Neural cell (in vitro differentiated cells): ENCODE measurements at regions not wholly inside any gene's neighbourhood (a gene's known extent, or its start where the extent isn't known, plus 50 kb on each side); places are given as distances from the start of the nearest gene placed in this dataset.

Experiments used
- H2AFZ ChIP-seq: fragments of 200-600, 300-800 bp; sonication (generic), shearing (Covaris generic); 2 replicates; pipeline ENCODE4 v1.6.0; 2014; ENCODE audit warnings: low read depth, mild to moderate bottlenecking, antibody characterized with exemption, low read length, moderate library complexity
- H3F3A ChIP-seq: fragments of 200-600 bp; shearing (Covaris generic); 2 replicates; pipeline ENCODE4 v1.6.1; 2016; ENCODE audit warnings: mild to moderate bottlenecking, moderate library complexity, mixed read lengths, antibody characterized with exemption, low read length; ENCODE audit not compliant: insufficient read depth, poor library complexity, severe bottlenecking
- H3K27ac ChIP-seq: fragments of 200-600, 300-800 bp; sonication (generic), shearing (Covaris generic); 2 replicates; pipeline ENCODE4 v1.5.1; 2014; ENCODE audit warnings: mild to moderate bottlenecking, low read length, moderate library complexity
- H3K27me3 ChIP-seq: fragments of 300-800, 200-600 bp; sonication (generic), shearing (Covaris generic); 2 replicates; pipeline ENCODE4 v1.6.0; 2014; ENCODE audit warnings: mild to moderate bottlenecking, low read depth, low read length, moderate library complexity; ENCODE audit not compliant: insufficient read depth
- H3K36me3 ChIP-seq: fragments of 300-800, 200-600 bp; sonication (generic), shearing (Covaris generic); 2 replicates; pipeline ENCODE4 v1.5.1; 2014; ENCODE audit warnings: mild to moderate bottlenecking, antibody characterized with exemption, low read length, moderate library complexity; ENCODE audit not compliant: insufficient read depth
- H3K4me2 ChIP-seq: fragments of 300-800, 200-600 bp; sonication (generic), shearing (Covaris generic); 2 replicates; pipeline ENCODE4 v1.6.0; 2014; ENCODE audit warnings: mild to moderate bottlenecking, low read length
- H3K4me3 ChIP-seq: fragments of 300-800, 200-600 bp; sonication (generic), shearing (Covaris generic); 2 replicates; pipeline ENCODE4 v1.5.1; 2014; ENCODE audit warnings: mild to moderate bottlenecking, low read length, moderate library complexity
- H3K79me2 ChIP-seq: fragments of 200-600 bp; shearing (Covaris generic); replicated peaks from 2 replicates; pipeline ENCODE4 v1.6.0; 2014; ENCODE audit warnings: mild to moderate bottlenecking, low read length, moderate library complexity; ENCODE audit not compliant: insufficient read depth
- H3K9ac ChIP-seq: fragments of 300-800, 200-600 bp; sonication (generic), shearing (Covaris generic); 2 replicates; pipeline ENCODE4 v1.6.1; 2016; ENCODE audit warnings: mild to moderate bottlenecking, low read length, mixed read lengths
- H3K9me2 ChIP-seq: fragments of 200-600 bp; shearing (Covaris generic); 2 replicates; pipeline ENCODE4 v1.6.1; 2016; ENCODE audit warnings: mild to moderate bottlenecking, low read length, mixed read lengths; ENCODE audit not compliant: insufficient read depth
- H3K9me3 ChIP-seq: fragments of 200-600, 300-800 bp; sonication (generic), shearing (Covaris generic); 2 replicates; pipeline ENCODE4 v1.6.1; 2016; ENCODE audit warnings: mild to moderate bottlenecking, mixed run types, low read length, moderate library complexity, mixed read lengths
- H4K20me1 ChIP-seq: fragments of 200-600 bp; shearing (Covaris generic); 2 replicates; pipeline ENCODE4 v1.6.1; 2016; ENCODE audit warnings: mild to moderate bottlenecking, mixed run types; ENCODE audit not compliant: insufficient read depth
- CTCF ChIP-seq: fragments of 450-650 bp; IDR thresholded peaks from 2 replicates; pipeline ENCODE4 v1.5.1; 2014; ENCODE audit warnings: antibody characterized with exemption, mild to moderate bottlenecking, moderate library complexity; ENCODE audit not compliant: poor library complexity, severe bottlenecking
- EP300 ChIP-seq: fragments of 450-650 bp; conservative IDR thresholded peaks from 2 replicates; pipeline ENCODE4 v1.6.1; 2014; ENCODE audit warnings: antibody characterized with exemption, mild to moderate bottlenecking, moderate library complexity; ENCODE audit not compliant: poor library complexity, severe bottlenecking
- EZH2 ChIP-seq: fragments of 200-600, 300-800 bp; shearing (Covaris generic), sonication (generic); IDR thresholded peaks from 2 replicates; pipeline ENCODE4 v1.6.1; 2014; ENCODE audit warnings: antibody characterized with exemption, low read length, borderline replicate concordance, mild to moderate bottlenecking; ENCODE audit not compliant: insufficient read depth, poor library complexity, severe bottlenecking
- MXI1 ChIP-seq: fragments of 450-650 bp; conservative IDR thresholded peaks from 2 replicates; pipeline ENCODE4 v1.6.1; 2014; ENCODE audit warnings: antibody characterized with exemption, mild to moderate bottlenecking; ENCODE audit not compliant: poor library complexity, severe bottlenecking
- POLR2AphosphoS5 ChIP-seq: IDR thresholded peaks from 2 replicates; pipeline ENCODE4 v1.6.1; 2012
- RAD21 ChIP-seq: fragments of 450-650 bp; conservative IDR thresholded peaks from 2 replicates; pipeline ENCODE4 v1.6.1; 2014; ENCODE audit warnings: antibody characterized with exemption, mild to moderate bottlenecking, moderate library complexity
- TAF1 ChIP-seq: IDR thresholded peaks from 2 replicates; pipeline ENCODE4 v1.6.1; 2012; ENCODE audit warnings: low read depth

GRCh38 chr5:12480487-12480886, 576.2 kb upstream of the CTNND2 start:
- Histone ChIP-seq H2AFZ (no peak overlapping the region), H3K36me3 (no peaks in the 10 kb centered on the region), H4K20me1 (no peaks in the 10 kb centered on the region), H3K27me3 (no peaks in the 10 kb centered on the region), H3F3A (no peaks in the 10 kb centered on the region), H3K79me2 (no peaks in the 10 kb centered on the region), H3K9me3 (no peaks in the 10 kb centered on the region), H3K4me3 (no peak overlapping the region), H3K4me2 (no peak overlapping the region), H3K9ac (no peak overlapping the region), H3K27ac (no peak overlapping the region), H3K9me2 (no peaks in the 10 kb centered on the region)
- TF ChIP-seq EP300 (no peak), TAF1 (no peak)

GRCh38 chr5:12477554-12477953, 573.3 kb upstream of the CTNND2 start:
- Histone ChIP-seq H3K27me3 (no peaks in the 10 kb centered on the region), H3K9me2 (no peaks in the 10 kb centered on the region), H3K4me3 (no peak overlapping the region), H3K9ac (no peak overlapping the region), H3K27ac (no peak overlapping the region), H3K36me3 (no peaks in the 10 kb centered on the region), H3F3A (no peaks in the 10 kb centered on the region), H3K4me2 (no peak overlapping the region), H3K79me2 (no peaks in the 10 kb centered on the region), H4K20me1 (no peaks in the 10 kb centered on the region), H3K9me3 (no peaks in the 10 kb centered on the region), H2AFZ (no peak overlapping the region)
- no peak for TF ChIP-seq MXI1
- TF ChIP-seq POLR2AphosphoS5, result no peak
- TF ChIP-seq EZH2, result no peak

- H3K79me2 ChIP-seq, result no peaks in the 10 kb centered on the region
- no peak overlapping the region for H3K9ac ChIP-seq
- H3K9me3 ChIP-seq, result peaks cover 5% of the 10 kb centered on the region
- no peaks in the 10 kb centered on the region for H3K9me2 ChIP-seq
- H3K4me2 ChIP-seq, result no peak overlapping the region
- no peaks in the 10 kb centered on the region for H3K27me3 ChIP-seq
- no peaks in the 10 kb centered on the region for H4K20me1 ChIP-seq
- no peak overlapping the region for H3K27ac ChIP-seq
- no peak overlapping the region for H3K4me3 ChIP-seq
- no peaks in the 10 kb centered on the region for H3K36me3 ChIP-seq
- H2AFZ ChIP-seq, result no peak overlapping the region
- no peaks in the 10 kb centered on the region for H3F3A ChIP-seq
- TF ChIP-seq CTCF, result no peak
Observed at GRCh38 chr5:12467799-12468198, 563.6 kb upstream of the CTNND2 start.

- Histone ChIP-seq H3K27ac (no peak overlapping the region), H3K9me3 (no peaks in the 10 kb centered on the region), H4K20me1 (no peaks in the 10 kb centered on the region), H3K4me3 (no peak overlapping the region), H3F3A (no peaks in the 10 kb centered on the region), H2AFZ (no peak overlapping the region), H3K9me2 (no peaks in the 10 kb centered on the region), H3K27me3 (no peaks in the 10 kb centered on the region), H3K4me2 (no peak overlapping the region), H3K79me2 (no peaks in the 10 kb centered on the region), H3K9ac (no peak overlapping the region), H3K36me3 (no peaks in the 10 kb centered on the region)
- TF ChIP-seq RAD21 (no peak), CTCF (no peak), EZH2 (no peak)
Observed at GRCh38 chr5:12460493-12461261, 556.4 kb upstream of the CTNND2 start.
